NCI-H748 treated with DMSO at 0.1 percent for 48 hours (cell line): ENCODE measurements at regions not wholly inside any gene's neighbourhood (a gene's known extent, or its start where the extent isn't known, plus 50 kb on each side); places are given as distances from the start of the nearest gene placed in this dataset.
A peak's percentile ranks its signal among the peaks of the same experiment; 100 is the strongest.

Experiments
- DNase-seq: peaks from one replicate; lab custom pipeline; 2025; lab: John Stamatoyannopoulos, UW

DNA sequence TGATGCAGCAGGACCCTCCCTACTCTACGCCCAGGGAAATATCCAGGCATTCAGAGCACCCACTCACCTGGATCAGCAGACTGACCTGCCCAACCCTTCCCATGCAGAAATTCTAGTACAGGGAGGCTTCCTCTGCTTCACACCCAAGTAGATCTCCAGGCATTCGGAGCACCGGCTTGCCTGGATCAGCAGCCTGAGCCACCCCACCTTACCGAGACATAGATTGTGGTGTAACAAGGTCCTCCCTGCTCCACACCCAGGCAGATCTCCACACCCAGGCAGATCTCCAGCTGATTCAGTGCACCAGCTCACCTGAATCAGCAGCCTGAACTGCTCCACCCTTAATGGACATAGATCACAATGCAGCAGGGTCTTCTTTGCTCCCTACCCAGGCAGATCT, 215.1 kb upstream of the CPEB2 start:
- no peak for DNase-seq

DNA sequence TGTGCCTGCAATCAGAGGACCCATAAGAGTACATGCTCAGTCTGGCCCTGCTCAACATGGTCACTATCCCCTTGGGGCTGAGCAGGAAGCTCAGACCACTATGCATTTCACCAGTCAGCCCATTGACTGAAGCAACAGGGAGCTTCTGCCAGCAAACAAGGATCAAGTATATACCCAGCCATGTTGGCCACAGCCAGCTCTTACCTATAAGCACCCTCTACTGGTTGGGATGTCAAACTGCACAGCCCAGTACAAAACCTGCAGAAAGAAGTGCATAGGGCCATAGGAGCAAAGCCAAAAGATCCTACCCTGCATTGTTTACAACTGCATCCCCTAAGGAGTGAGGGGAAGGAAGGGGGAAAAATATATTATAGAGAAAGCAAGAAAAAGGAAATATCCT, 214.4 kb upstream of the CPEB2 start:
- no peak for DNase-seq

GRCh38 chr4:14790494-14790893, 211.8 kb upstream of the CPEB2 start:
- DNase-seq: no peak

- DNase-seq: no peak
Measured at GRCh38 chr4:14792702-14793227, 209.5 kb upstream of the CPEB2 start.

DNA sequence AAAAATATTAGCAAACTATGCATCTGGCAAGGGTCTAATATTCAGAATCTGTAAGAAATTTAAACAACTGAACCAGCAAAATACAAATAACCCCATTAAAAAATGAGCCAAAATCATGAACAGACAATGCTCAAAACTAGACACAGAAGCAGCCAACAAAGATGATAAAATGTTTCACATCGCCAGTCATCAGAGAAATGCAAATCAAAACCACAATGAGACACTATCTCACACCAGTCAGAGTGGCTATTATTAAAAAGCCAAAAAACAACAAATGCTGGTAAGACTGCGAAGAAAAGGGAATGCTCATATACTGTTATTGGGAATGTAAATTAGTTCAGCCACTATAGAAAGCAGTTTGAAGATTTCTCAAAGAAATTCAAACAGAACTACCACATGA, 201.3 kb upstream of the CPEB2 start:
- DNase-seq: no peak

DNA sequence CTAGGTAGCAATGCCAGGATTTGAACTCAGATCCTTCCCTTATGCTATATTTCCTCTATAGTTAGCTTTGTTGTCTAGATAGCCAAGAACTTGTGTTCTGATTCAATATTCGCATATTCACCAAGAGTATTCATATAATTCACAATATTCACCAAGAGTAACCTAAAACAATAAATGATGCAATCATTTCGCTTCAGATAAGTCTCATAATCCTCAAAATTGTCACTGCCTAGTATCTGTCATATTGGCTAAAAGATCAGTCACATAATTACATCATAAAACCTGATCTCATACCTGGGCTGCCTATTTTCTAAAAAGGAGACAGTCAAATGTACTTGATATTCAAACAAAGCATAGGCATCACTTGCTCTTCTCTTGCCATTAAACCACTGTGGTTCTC, 199.7 kb upstream of the CPEB2 start:
- DNase-seq: no peak

- no peak for DNase-seq
Measured at GRCh38 chr4:14807856-14808255, 194.4 kb upstream of the CPEB2 start.

DNA sequence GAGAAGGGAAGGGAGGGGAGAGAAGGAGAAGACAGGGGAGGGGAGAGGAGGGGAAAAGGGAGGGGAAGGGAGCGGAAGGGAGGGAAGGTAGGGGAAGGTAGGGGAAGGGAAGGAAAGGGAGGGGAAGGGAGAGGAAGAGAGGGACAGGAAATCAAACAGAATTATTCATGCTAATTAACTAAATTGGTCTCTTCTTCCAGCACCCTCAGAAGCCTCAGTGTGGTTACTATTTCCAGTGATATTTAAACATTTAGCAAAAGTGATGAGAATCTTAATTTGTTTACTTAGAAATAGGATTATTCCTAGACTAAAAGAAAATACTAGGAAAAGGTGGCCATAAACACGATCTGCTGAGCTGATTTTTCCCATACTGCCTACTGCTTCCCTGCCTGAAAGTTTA, 193.1 kb upstream of the CPEB2 start:
- DNase-seq: no peak

GRCh38 chr4:14810121-14810520, 192.2 kb upstream of the CPEB2 start:
- DNase-seq: no peak

- no peak for DNase-seq
Measured at GRCh38 chr4:14810568-14810967, 191.7 kb upstream of the CPEB2 start.

DNA sequence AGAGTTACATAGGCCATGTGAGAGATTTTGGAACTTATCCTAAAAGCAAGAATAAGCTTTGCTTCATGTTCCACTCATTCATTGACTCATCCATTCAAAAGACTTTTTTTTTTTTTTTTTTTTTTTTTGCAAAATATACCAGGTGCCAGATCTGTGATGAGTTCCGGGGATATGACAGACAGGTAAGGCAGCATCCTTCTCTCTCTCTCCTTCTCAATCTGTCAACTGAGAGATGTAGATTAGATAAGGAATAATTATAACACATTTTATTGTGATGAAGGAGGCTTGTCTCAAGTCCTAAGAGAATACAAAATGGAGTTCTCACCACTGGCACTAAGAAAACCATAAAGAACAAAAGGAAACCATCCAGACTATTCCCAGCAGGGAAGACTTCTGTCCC, 190.2 kb upstream of the CPEB2 start:
- no peak for DNase-seq

DNA sequence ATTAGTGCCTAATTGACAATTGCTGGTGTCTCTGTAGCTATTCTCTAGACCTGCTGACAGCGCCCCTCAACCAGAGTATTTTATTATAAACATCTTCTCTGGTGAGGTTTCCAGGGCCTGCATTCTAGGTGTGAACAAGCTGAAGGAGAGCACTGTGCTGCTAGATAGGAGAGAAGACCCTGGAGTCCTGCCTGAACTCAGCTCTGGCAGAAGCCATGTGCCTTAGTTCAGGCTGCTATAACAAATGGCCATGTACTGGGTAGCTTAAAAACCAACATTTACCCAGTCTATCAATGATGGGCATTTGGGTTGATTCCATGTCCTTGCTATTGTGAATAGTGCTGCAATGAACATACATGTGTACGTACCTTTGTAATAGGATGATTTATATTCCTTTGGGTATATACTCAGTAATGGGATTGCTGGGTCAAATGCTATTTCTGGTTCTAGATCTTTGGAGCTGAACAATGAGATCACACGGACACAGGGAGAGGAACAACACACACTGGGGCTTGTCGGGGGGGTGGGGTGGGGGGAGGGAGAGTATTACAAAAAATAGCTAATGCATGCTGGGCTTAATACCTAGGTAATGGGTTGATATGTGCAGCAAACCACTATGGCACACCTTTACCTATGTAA, 185.5 kb upstream of the CPEB2 start:
- no peak for DNase-seq

- no peak for DNase-seq
Measured at GRCh38 chr4:14824189-14824588, 178.1 kb upstream of the CPEB2 start.

DNA sequence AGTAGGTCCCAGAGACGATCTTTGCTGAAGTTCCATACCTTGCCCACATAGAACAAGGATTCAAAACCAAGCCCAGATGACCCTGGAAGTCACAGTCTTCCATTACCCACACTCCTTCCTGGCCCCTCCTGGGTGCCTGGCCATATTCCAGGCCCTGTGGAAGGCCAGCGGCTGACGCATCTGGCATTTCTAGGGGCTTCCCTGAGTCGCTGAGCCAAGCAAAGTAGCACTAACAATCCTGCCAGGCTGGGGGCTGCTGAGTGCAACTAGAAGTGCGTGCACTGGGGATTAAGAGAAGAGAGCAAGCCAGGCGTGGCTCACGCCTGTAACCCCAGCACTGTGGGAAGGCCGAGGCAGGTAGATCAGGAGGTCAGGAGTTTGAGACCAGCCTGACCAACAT, 175.2 kb upstream of the CPEB2 start:
- no peak for DNase-seq

GRCh38 chr4:14829795-14830194, 172.5 kb upstream of the CPEB2 start:
- no peak for DNase-seq

DNA sequence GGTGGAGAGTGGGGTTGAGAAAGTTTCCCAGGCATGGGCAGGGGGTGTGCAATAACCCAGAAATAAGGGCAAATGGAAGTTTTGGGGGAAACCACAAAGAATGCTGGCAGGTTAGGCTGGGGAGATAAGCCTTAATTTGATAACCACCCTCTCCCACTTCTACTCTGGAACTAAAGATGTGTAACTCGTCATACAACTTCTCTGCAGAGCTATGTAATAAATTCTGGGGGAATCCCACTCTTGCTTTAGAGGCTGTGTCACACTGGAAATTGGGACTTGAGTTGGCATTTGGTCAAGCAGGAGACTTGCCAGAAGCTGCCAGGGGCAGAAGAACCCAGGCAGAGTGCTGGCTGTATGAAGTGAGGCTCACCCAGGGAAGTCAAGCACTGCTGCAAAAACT, 170.9 kb upstream of the CPEB2 start:
- DNase-seq: no peak

DNA sequence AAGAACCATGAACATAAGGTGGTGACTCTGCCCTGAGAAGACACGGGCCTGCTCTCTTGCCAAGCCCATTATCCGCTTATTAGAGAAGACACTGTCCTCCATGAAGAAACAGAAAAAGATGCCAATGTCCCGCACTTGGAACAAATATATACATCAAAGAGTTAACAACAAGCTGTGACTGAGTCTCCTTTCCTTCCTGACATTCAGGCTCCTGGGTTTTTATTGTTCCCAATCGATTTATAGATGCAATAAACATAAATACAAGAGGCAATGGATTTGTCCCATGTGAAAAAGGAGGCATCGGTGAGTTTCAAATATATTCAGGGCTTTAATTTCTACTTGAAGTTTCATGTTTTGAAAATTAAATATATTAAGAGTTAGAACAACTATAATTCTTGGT, 169.2 kb upstream of the CPEB2 start:
- DNase-seq: no peak

DNA sequence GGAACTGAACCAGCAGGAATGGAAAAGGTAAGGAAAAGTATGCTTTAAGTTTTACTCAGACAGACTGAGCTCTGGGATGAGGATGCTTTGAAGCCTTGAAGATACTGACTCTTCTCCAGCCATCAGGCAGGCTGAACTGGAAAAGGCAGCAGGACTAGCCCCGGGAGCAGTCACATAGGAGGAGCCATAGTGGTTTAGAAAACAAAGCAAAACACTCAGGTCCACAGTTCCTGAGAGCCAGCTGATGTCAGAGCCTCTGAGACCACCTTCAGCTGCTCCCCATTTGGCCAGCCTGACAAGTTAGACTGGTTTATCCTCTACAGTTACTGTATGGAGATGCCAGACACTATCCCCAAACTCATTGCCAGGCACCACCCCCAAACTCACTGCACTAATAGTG, 167.9 kb upstream of the CPEB2 start:
- no peak for DNase-seq

DNA sequence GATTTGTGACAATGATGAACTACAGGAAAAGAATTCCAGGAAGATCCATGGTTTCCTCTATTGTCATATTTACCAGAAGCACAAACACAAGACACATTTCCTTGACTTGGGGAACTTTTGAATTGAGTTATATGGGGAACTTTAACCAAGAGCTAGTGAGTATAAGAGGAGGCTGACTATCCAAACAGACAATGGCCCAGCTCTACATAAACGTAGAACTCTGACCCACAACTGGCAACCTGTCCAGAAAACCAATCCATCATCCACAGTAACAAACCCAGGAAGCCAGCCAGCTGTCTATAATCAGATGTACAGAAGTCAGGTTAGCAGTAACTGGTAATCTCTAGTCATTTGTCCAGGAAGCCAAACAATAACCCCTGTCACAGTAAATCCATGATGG, 167.0 kb upstream of the CPEB2 start:
- DNase-seq: no peak

DNA sequence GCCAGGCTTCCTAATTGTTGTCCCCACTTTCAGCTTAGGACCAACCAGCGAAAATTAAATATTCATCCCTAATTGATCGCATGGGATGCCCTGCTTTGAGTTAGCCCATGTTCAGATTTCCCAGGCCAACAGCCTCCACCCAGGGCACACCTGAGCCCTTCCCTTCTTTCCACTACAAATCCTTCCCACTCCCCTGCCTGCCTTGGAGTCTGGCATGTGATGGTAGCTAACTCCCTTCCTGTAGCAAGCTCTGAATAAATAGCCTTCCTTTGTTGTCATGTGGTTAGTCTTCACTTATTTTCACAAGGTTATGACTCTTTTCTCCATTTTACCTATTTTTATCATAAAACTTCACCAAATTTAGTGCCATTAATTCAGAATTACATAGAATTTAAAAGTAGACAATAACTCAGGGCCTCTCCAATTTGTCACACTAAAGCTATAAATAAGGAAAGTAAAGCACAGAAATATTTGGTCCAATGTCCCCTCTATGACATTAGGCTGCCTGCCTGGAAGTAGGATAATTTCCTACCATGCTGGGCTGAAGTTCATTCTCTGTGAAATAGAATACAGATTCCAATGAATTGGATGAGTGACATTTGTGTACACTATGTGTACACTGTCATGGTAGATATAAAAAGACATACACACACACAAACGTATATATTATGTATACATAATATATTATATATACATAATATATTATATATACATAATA, 166.4 kb upstream of the CPEB2 start:
- no peak for DNase-seq

DNA sequence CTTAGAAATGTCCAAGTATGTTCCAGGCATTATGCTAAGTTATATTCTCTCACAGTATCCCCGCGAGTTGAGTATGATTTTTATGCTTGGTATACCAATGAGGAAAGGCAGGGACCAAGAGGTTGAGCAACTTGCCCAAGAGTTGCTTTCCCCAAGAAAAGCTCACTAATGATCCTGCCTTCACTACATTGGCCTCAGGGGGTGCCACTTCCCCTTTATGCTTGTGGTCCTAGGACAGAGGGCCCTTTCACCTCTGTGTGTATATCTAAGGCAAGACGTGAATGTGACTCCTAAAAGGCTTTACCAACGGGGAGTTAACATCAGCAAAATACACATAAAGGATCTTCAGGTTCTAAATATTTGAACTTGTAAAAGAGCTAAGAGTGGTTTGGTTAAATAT, 164.4 kb upstream of the CPEB2 start:
- DNase-seq: no peak

DNA sequence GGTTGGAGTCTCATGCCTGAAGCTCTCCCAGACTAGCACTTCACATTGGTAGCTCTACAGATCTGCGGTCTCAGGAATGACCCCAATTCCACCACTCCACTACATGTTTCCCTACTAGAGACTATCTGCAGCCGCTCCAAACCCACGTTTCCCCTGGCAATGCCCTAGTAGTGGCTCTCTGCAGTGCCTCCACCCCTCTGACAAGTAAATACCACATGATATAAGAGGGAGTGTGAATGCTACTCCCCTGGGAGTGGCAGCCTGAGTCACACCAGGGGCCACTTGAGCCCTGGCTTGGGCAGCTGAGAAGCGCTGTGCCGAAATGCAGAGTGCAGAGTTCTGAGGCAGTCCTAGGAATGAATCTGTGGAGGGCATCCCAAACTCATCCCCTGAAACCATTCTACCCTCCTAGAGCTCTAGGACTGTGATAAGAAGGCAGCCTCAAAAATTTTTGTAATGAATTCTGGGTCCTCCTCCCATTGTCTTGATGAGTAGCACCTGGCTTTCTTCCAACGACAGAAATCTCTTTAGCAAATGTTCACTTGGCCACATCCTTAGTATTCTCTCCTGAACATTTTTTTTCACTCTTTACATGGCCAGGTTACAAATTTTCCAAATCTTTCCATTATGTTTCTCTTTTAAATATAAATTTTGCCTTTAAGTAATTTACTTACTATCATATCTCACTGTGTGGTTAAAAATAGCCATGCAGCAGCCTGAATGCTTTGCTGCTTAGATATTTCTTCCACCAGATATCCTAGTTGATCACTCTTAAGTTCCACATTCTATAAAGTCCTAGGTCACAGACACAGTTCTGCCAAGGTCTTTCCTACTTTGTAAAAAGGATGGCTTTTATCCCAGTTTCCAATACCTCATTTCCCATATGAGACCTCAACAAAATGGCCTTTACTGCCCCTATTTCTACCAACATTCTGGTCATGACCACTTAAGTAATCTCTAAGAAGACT, 160.2 kb upstream of the CPEB2 start:
- peak; percentile 7 for DNase-seq
